ENCODE measurements at regions not wholly inside any gene's neighbourhood (a gene's known extent, or its start where the extent isn't known, plus 50 kb on each side); places are given as distances from the start of the nearest gene placed in this dataset.
"Not testable (repeated sequence)": the region's sequence is repeated elsewhere in the genome, so short reads cannot be mapped to it uniquely, and the experiment has no call there.

- no peak for DNase-seq (ENCODE audit: low spot score)
These were observed 120.6 kb upstream of the JADE1 start for GRCh38 chr4:128688846-128689437.

- DNase-seq (ENCODE audit: low spot score): no peak
These were observed 121.3 kb upstream of the JADE1 start for GRCh38 chr4:128688033-128688721.

GRCh38 chr4:128686810-128687209 is 122.7 kb upstream of the JADE1 start:
- DNase-seq (ENCODE audit: low spot score): no peak

- no peak for DNase-seq (ENCODE audit: low spot score)
These were observed 123.5 kb upstream of the JADE1 start for GRCh38 chr4:128686032-128686465.

DNA sequence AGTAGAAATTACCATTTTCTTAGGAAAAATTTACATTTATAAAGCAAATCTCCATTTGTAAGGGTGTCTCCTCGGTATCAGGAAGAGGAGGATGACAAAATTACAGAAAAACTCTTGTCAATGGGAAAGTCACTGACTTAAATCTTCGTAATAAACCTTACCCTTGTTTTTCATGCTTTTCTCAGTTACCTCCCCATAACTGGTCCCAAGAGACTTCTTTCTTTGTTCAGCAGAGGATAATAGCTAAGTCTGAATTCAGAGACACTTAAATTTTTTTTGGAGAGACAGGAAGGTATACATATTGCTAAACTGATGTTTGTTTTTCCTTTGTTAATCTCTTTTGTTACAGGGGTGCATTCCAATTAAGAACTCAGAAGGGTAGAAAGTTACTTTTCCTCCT is 125.5 kb upstream of the JADE1 start:
- DNase-seq (ENCODE audit: low spot score): no peak

- DNase-seq (ENCODE audit: low spot score): peak; percentile 36
These were observed 126.4 kb upstream of the JADE1 start for GRCh38 chr4:128682942-128683666.

- DNase-seq (ENCODE audit: low spot score): no peak
These were observed 133.4 kb upstream of the JADE1 start for GRCh38 chr4:128676095-128676494.

DNA sequence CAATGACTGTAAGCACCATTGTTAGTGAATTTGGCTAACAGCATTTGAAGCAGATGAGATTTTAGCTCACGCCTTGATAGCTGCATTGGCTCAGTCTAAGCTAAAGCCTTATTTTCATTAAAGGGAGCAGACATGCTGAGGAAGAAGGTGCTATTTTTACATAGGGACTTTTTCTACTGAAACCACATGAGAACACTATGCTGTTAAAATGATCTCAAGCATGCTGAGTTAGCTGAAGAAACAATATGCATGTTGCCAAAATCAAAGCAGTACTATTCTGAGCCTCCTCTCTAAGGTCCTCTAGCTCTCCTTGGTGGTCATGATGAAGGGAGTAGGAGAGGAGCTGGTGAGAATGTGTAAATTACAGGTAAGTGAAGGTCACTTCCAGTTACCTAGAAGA is 134.4 kb upstream of the JADE1 start:
- no peak for DNase-seq (ENCODE audit: low spot score)

GRCh38 chr4:128673159-128673558 is 136.3 kb upstream of the JADE1 start:
- not testable (repeated sequence) for DNase-seq (ENCODE audit: low spot score)

DNA sequence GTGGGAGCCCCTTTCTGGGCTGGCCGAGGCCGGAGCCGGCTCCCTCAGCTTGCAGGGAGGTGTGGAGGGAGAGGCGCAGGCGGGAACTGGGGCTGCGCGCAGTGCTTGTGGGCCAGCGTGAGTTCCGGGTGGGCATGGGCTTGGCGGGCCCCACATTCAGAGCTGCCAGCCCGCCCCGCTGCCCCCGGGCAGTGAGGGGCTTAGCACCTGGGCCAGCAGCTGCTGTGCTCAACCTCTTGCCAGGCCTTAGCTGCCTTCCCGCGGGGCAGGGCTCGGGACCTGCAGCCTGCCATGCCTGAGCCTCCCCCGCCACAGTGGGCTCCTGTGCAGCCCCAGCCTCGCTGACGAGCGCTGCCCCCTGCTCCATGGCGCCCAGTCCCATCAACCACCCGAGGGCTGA is 136.9 kb upstream of the JADE1 start:
- DNase-seq (ENCODE audit: low spot score): not testable (repeated sequence)

DNA sequence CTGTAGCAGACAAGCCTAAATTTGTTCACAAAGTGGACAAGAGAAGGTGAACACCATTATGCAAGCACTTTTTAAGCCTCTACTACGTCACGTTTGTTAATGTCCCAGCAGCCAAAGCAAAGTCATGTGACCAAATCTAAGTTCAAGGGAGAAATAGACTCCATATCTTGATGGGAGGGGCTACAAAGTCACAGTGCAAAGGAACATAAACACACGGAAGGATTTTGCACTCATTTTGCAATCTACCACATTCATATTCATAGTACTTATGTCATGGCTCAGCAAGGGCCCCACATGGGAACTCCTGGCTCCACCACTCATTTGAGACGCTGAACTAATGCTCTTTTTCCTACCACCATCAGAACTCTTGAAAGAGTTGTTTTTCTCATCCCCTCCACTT is 139.0 kb upstream of the JADE1 start:
- no peak for DNase-seq (ENCODE audit: low spot score)

DNA sequence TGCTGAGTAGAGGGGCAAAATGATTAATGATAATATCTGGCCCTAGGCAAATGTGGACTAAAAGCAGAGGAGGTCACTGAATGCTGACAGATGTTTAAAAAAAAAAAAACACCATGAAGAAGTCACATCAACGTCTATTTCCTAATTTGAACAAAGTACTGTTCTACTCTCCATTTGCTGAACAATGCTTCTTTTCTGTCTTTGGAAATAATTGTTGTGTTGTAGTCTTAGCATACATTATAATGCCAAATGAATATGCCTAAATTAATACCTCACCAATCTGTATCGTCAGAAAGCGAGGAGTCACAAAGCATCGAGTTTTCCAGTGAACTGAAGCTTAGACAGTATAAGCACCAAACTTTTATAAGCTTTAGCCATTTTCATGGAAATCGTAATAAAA is 140.9 kb upstream of the JADE1 start:
- no peak for DNase-seq (ENCODE audit: low spot score)

DNA sequence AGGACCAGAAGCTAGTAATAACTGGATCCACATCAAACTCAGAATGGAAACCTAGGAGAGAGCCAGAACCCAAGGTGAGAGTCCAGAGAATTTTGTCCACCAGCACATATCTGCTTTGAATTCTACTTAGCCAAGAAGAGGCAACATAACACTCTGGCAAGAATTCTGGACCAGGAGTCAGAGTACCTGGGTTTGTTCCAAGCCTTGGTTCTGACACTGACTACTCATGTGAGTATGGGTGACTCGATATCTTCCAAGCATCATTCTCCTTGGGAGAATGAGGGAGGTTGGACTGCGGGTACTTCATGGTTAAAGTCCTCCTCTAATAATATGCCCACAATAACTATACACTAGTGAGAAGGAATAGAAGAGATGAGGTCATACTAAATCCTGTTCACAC is 144.0 kb upstream of the JADE1 start:
- DNase-seq (ENCODE audit: low spot score): no peak

- no peak for DNase-seq (ENCODE audit: low spot score)
These were observed 146.2 kb upstream of the JADE1 start for GRCh38 chr4:128663325-128663724.

GRCh38 chr4:128661479-128661878 is 148.0 kb upstream of the JADE1 start:
- DNase-seq (ENCODE audit: low spot score): peak; percentile 37

- DNase-seq (ENCODE audit: low spot score): no peak
These were observed 148.9 kb upstream of the JADE1 start for GRCh38 chr4:128660361-128661215.

- no peak for DNase-seq (ENCODE audit: low spot score)
These were observed 151.3 kb upstream of the JADE1 start for GRCh38 chr4:128658214-128658631.

GRCh38 chr4:128657638-128658037 is 151.9 kb upstream of the JADE1 start:
- no peak for DNase-seq (ENCODE audit: low spot score)

GRCh38 chr4:128654465-128654864 is 155.0 kb upstream of the JADE1 start:
- no peak for DNase-seq (ENCODE audit: low spot score)

DNA sequence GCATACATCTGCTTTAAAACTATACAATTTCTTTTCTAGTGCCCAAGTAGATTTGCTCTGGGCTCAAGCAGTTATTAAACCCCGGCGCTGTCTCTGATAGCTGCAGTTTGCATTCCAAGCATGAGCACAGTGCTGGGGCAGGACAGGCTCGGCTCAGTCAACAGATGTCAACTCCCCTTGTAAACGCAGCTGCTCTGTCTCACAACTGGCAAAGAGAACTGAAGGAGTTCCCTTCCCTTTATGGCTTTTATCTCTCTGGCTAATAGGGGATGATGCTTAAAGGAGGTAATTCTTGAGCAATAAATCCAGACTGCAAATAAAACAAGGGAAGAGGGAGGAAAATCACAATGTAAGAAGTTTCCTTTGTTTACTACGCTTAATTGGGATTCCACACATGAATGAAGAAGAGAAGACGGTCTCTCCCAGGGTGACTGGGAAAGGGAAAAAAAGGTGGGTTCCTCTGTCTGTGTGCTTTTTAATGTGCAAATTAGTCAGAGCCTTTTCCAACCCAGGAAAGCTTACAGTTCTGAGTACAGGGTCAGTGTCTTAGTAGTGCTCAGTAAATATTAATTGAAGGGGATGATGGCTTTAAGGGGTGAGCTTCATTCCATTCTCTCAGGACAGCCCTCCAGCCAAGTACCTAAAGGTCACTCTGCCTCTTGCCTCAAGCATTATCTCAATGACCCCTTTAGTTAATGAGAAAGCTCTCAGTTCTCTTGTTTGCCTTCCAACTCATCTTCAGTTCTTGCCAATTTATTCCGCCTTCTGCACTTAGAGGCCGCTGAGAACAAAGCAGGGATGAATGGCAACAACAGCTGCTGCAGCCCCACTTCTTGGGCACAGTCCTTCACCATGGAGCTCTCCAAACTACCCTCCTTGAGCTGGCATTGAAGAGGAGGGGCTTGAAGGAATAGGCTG is 155.7 kb upstream of the JADE1 start:
- peak; percentile 41 for DNase-seq (ENCODE audit: low spot score)

DNA sequence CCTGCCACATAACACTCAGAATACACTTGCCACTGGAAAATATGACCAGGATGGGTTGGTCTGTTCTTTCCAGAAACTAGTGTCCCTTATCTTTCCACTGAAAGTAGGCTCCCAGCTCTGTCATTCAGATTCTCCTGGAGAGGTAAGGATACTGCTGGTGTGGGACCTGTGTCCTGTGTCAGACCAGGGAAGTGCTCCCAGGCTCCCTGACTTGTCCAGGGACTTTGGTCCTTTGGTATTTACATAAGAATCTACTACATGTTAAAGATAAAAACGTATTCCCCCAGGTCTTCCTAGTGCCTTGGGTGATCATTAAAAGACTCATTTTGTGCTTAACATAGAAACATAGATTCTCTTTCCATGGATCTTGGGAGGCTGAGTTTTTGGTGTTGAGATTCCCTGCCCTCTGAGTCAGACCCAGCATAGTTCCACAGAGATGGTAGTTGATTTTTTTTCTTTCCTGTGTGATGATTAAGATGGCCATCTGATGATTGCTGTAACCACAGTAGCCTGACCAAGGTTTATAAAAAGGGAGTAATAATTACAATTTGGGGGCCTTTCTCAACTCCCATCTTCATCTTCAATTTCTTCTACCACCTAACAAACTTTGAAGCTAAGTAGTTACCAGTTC is 159.8 kb upstream of the JADE1 start:
- no peak for DNase-seq (ENCODE audit: low spot score)
